CD4-positive, CD25-positive, alpha-beta regulatory T cell (primary cell): ENCODE measurements at regions not wholly inside any gene's neighbourhood (a gene's known extent, or its start where the extent isn't known, plus 50 kb on each side); places are given as distances from the start of the nearest gene placed in this dataset.
A peak's percentile ranks its signal among the peaks of the same experiment; 100 is the strongest.

Experiments
- ATAC-seq, 2 donors: fragments of 150-1000 bp; cut with Tn5 transposase; one replicate each; pipeline ENCODE4 v1.10.0; 2021; ENCODE audit warnings: low read depth in 2 of 2, moderate number of reproducible peaks in 2 of 2, moderate library complexity in 1 of 2
- DNase-seq, 3 donors: peaks; one replicate each; pipeline versions ENCODE4 v3.0.0 to v3.0.0-alpha.2; 2012 to 2022; ENCODE audit warnings: mixed read lengths in 1 of 3
- H3K27ac ChIP-seq: one replicate; pipeline ENCODE4 v1.7.0; 2013; ENCODE audit warnings: mild to moderate bottlenecking, low read length; ENCODE audit not compliant: insufficient read depth, poor library complexity, severe bottlenecking
- H3K27me3 ChIP-seq: one replicate; pipeline ENCODE4 v1.7.0; 2013; ENCODE audit warnings: low read length; ENCODE audit not compliant: control insufficient read depth, insufficient read depth
- H3K36me3 ChIP-seq: one replicate; pipeline ENCODE4 v1.7.0; 2013; ENCODE audit warnings: mild to moderate bottlenecking, low read length, moderate library complexity; ENCODE audit not compliant: control insufficient read depth, insufficient read depth
- H3K4me1 ChIP-seq: 2 replicates; pipeline ENCODE4 v1.7.0; 2013; ENCODE audit warnings: mild to moderate bottlenecking, low read length; ENCODE audit not compliant: insufficient read depth, control insufficient read depth, poor library complexity, severe bottlenecking
- H3K4me3 ChIP-seq: one replicate; pipeline ENCODE4 v1.7.0; 2013; ENCODE audit warnings: low read depth, mild to moderate bottlenecking, low read length, moderate library complexity
- H3K9me3 ChIP-seq, 2 experiments: 1 replicate in 1 of 2; 2 replicates in 1 of 2; pipeline ENCODE4 v1.7.0; 2013; ENCODE audit warnings: low read length in 2 of 2, mild to moderate bottlenecking in 1 of 2, moderate library complexity in 1 of 2; ENCODE audit not compliant: control insufficient read depth in 2 of 2
- H3K27ac Mint-ChIP-seq, 3 donors: one replicate each; pipeline ENCODE4 v1.8.0; 2020 to 2022; ENCODE audit warnings: mild to moderate bottlenecking in 3 of 3, mixed read lengths in 3 of 3, moderate library complexity in 2 of 3
- H3K27me3 Mint-ChIP-seq: one replicate; pipeline ENCODE4 v1.8.0; 2022; ENCODE audit warnings: mild to moderate bottlenecking, mixed read lengths
- H3K36me3 Mint-ChIP-seq: one replicate; pipeline ENCODE4 v1.8.0; 2020; ENCODE audit warnings: mixed read lengths
- H3K4me1 Mint-ChIP-seq, 4 donors: one replicate each; pipeline ENCODE4 v1.8.0; 2020 to 2022; ENCODE audit warnings: mixed read lengths in 4 of 4, mild to moderate bottlenecking in 1 of 4
- H3K4me3 Mint-ChIP-seq, 4 donors: one replicate each; pipeline ENCODE4 v1.8.0; 2020 to 2022; ENCODE audit warnings: mild to moderate bottlenecking in 4 of 4, mixed read lengths in 4 of 4, moderate library complexity in 3 of 4
- H3K9me3 Mint-ChIP-seq, 7 donors: one replicate each; pipeline ENCODE4 v1.8.0; 2020 to 2022; ENCODE audit warnings: mixed read lengths in 7 of 7, mild to moderate bottlenecking in 3 of 7, moderate library complexity in 2 of 7

GRCh38 chr15:23890218-23890617 lies 203.1 kb upstream of the NDN start:
- Histone ChIP-seq H3K9me3 (peaks cover 0 to 2% of the 10 kb centered on the region in 2 experiments), H3K4me3 (no peak overlapping the region), H3K27me3 (no peaks in the 10 kb centered on the region), H3K4me1 (no peaks in the 10 kb centered on the region), H3K27ac (no peak overlapping the region), H3K36me3 (no peaks in the 10 kb centered on the region)
- Mint-ChIP-seq H3K36me3 (no peaks in the 10 kb centered on the region), H3K4me3 (no peak overlapping the region), H3K27me3 (no peaks in the 10 kb centered on the region), H3K9me3 (peaks cover 0 to 39% (median 11%) of the 10 kb centered on the region in 7 donors), H3K27ac (no peak overlapping the region), H3K4me1 (no peaks in the 10 kb centered on the region)
- DNase-seq: no peak
- no peak for ATAC-seq

DNA sequence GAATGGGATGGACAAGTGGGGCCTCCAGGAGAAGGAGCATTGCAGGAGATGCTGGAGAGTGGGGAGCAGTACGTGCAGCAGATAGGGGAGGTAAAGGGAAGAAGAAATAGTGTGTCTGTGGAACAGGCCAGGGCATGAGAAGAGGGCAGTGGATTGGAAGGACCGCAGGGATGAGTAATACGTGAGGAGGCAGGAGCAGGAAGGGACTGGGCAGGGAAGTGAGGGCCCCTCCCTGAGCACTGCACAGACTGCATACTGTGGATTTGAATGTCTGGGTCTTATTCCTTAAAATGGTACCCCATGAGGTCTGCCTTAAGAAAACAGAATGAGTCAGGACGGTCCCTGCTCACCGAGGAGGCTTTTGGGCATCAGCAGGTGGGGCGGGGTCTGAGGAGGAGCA lies 210.0 kb upstream of the NDN start:
- no peaks in the 10 kb centered on the region for H3K27me3 Mint-ChIP-seq
- Histone ChIP-seq H3K4me3 (no peak overlapping the region), H3K36me3 (no peaks in the 10 kb centered on the region), H3K9me3 (peaks cover 0 to 4% of the 10 kb centered on the region in 2 experiments), H3K27me3 (no peaks in the 10 kb centered on the region), H3K27ac (no peak overlapping the region), H3K4me1 (no peaks in the 10 kb centered on the region)
- no peaks in the 10 kb centered on the region for H3K4me1 Mint-ChIP-seq
- peaks cover 0 to 33% (median 8%) of the 10 kb centered on the region in 7 donors for H3K9me3 Mint-ChIP-seq
- no peak overlapping the region for H3K4me3 Mint-ChIP-seq
- no peak for DNase-seq
- no peaks in the 10 kb centered on the region for H3K36me3 Mint-ChIP-seq
- no peak for ATAC-seq
- no peak overlapping the region for H3K27ac Mint-ChIP-seq

GRCh38 chr15:23897531-23897930 lies 210.4 kb upstream of the NDN start:
- H3K36me3 Mint-ChIP-seq: no peaks in the 10 kb centered on the region
- peaks cover 0 to 34% (median 8%) of the 10 kb centered on the region in 7 donors for H3K9me3 Mint-ChIP-seq
- H3K27ac Mint-ChIP-seq: no peak overlapping the region
- H3K4me1 ChIP-seq: no peaks in the 10 kb centered on the region
- no peaks in the 10 kb centered on the region for H3K4me1 Mint-ChIP-seq
- H3K9me3 ChIP-seq: peaks cover 0 to 4% of the 10 kb centered on the region in 2 experiments
- H3K4me3 ChIP-seq: no peak overlapping the region
- no peak overlapping the region for H3K4me3 Mint-ChIP-seq
- H3K27ac ChIP-seq: no peak overlapping the region
- H3K27me3 ChIP-seq: no peaks in the 10 kb centered on the region
- H3K36me3 ChIP-seq: no peaks in the 10 kb centered on the region
- ATAC-seq (no peak), DNase-seq (no peak)
- H3K27me3 Mint-ChIP-seq: no peaks in the 10 kb centered on the region

DNA sequence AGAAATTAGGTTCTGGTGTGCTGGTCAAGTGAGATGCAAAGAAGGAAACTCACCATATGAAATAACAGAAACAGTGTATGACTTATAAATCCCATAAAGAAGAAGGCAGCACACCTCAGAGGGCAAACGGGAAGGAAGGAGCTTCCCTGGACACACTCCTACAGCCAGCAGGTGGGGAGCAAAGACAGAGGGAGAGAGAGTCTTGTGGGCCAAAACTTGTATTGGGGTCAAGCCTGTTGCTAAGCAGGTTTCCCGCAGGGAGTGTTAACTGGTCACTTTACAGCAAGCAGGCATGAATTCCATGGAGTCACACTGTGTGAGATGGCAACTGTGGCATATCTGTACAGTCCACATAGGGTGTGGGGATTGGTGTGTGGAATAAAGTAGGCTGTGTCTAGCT lies 222.9 kb upstream of the NDN start:
- no peaks in the 10 kb centered on the region for H3K4me1 ChIP-seq
- Mint-ChIP-seq H3K36me3 (no peaks in the 10 kb centered on the region), H3K9me3 (peaks cover 0 to 10% (median 3%) of the 10 kb centered on the region in 7 donors), H3K27me3 (no peaks in the 10 kb centered on the region), H3K4me1 (no peaks in the 10 kb centered on the region), H3K4me3 (peak overlapping the region in 1 of 4 donors; percentile 84), H3K27ac (no peak overlapping the region)
- H3K27ac ChIP-seq: no peak overlapping the region
- ATAC-seq (no peak), DNase-seq (no peak)
- no peak overlapping the region for H3K4me3 ChIP-seq
- peaks cover 2% of the 10 kb centered on the region in 2 experiments for H3K9me3 ChIP-seq
- H3K27me3 ChIP-seq: no peaks in the 10 kb centered on the region
- H3K36me3 ChIP-seq: no peaks in the 10 kb centered on the region

DNA sequence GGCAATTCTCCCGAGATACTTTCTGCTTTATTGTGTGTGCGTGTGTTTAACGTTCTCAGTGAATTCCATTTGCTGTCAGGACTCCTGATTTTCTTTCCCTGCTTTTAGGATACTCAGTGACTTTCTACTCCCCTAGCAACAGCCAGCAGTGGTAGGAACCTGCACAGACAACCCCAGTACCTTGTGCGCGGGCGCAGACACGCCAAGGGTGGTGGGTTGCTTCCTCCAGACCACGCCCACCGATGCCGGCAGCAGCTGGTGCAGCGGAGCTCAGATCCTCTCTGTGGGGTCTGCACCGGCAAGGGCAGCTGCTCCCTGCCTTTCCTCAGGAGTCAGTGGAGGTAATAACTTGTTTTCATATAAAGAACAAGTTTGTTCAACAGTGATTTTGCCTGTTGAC lies 225.1 kb upstream of the NDN start:
- Histone ChIP-seq H3K27me3 (no peaks in the 10 kb centered on the region), H3K27ac (no peak overlapping the region), H3K36me3 (no peaks in the 10 kb centered on the region), H3K4me1 (no peaks in the 10 kb centered on the region), H3K9me3 (peaks cover 0 to 2% of the 10 kb centered on the region in 2 experiments), H3K4me3 (no peak overlapping the region)
- peaks cover 0 to 10% (median 3%) of the 10 kb centered on the region in 7 donors for H3K9me3 Mint-ChIP-seq
- H3K27ac Mint-ChIP-seq: no peak overlapping the region
- no peak overlapping the region for H3K4me3 Mint-ChIP-seq
- no peak for ATAC-seq
- no peaks in the 10 kb centered on the region for H3K4me1 Mint-ChIP-seq
- H3K36me3 Mint-ChIP-seq: no peaks in the 10 kb centered on the region
- no peak for DNase-seq
- no peaks in the 10 kb centered on the region for H3K27me3 Mint-ChIP-seq

DNA sequence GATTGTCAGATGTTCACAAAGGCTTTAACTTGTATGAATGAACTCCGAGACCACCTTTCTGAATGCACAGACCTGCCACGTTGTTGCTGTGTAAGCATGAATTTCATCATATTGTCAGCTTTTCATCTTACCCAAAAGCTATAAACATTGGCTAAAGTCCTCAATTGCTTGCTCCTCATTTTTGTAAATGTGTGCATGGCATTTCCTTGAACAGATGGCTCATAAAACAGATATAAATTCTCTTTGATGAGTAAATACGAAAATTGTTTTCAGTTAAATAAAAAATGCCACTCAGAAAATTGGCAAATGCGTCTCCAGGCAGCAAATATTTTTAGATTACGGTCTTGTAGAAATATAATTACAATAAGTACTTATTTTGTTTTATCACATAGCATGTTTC lies 226.0 kb upstream of the NDN start:
- H3K27me3 Mint-ChIP-seq: no peaks in the 10 kb centered on the region
- H3K4me1 Mint-ChIP-seq: no peaks in the 10 kb centered on the region
- no peaks in the 10 kb centered on the region for H3K4me1 ChIP-seq
- no peak overlapping the region for H3K4me3 ChIP-seq
- no peak overlapping the region for H3K27ac Mint-ChIP-seq
- no peaks in the 10 kb centered on the region for H3K27me3 ChIP-seq
- no peak overlapping the region for H3K27ac ChIP-seq
- H3K9me3 Mint-ChIP-seq: peaks cover 0 to 10% (median 3%) of the 10 kb centered on the region in 7 donors
- peaks cover 0 to 2% of the 10 kb centered on the region in 2 experiments for H3K9me3 ChIP-seq
- no peaks in the 10 kb centered on the region for H3K36me3 ChIP-seq
- H3K4me3 Mint-ChIP-seq: no peak overlapping the region
- ATAC-seq: no peak
- H3K36me3 Mint-ChIP-seq: no peaks in the 10 kb centered on the region
- DNase-seq: no peak

GRCh38 chr15:23913635-23914034 lies 226.5 kb upstream of the NDN start:
- Mint-ChIP-seq H3K36me3 (no peaks in the 10 kb centered on the region), H3K4me1 (no peaks in the 10 kb centered on the region), H3K27me3 (no peaks in the 10 kb centered on the region), H3K27ac (no peak overlapping the region), H3K9me3 (peaks cover 0 to 10% (median 3%) of the 10 kb centered on the region in 7 donors), H3K4me3 (no peak overlapping the region)
- no peak for ATAC-seq
- DNase-seq: no peak
- Histone ChIP-seq H3K4me3 (no peak overlapping the region), H3K36me3 (no peaks in the 10 kb centered on the region), H3K9me3 (peaks cover 0 to 2% of the 10 kb centered on the region in 2 experiments), H3K27ac (no peak overlapping the region), H3K4me1 (no peaks in the 10 kb centered on the region), H3K27me3 (no peaks in the 10 kb centered on the region)

DNA sequence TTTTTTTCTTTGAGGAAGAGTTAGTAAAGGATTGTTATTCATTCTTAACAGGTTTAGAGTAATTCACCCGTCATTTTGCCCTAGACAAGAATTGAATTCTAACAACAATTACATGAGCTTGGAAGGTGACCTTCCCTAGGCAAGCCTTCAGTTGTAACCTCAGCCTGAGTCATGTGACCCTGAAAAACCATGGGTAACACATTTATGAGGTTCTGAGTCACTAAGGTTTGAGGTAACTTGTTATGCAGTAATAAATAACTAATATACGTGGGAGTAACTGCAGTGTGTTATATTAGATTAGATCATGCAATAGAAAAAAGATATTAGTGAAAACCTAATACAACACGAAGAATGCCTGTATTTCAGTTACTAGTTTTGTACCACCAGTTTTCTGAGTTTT lies 237.6 kb upstream of the NDN start:
- no peak overlapping the region for H3K4me3 ChIP-seq
- H3K4me1 Mint-ChIP-seq: no peaks in the 10 kb centered on the region
- no peak overlapping the region for H3K4me3 Mint-ChIP-seq
- no peaks in the 10 kb centered on the region for H3K36me3 ChIP-seq
- peaks cover 0 to 13% (median 6%) of the 10 kb centered on the region in 7 donors for H3K9me3 Mint-ChIP-seq
- ATAC-seq (no peak), DNase-seq (no peak)
- no peak overlapping the region for H3K27ac ChIP-seq
- H3K4me1 ChIP-seq: no peaks in the 10 kb centered on the region
- no peaks in the 10 kb centered on the region for H3K27me3 ChIP-seq
- H3K9me3 ChIP-seq: peaks cover 0 to 2% of the 10 kb centered on the region in 2 experiments
- no peak overlapping the region for H3K27ac Mint-ChIP-seq
- no peaks in the 10 kb centered on the region for H3K36me3 Mint-ChIP-seq
- no peaks in the 10 kb centered on the region for H3K27me3 Mint-ChIP-seq
